ENCODE measurements at regions not wholly inside any gene's neighbourhood (a gene's known extent, or its start where the extent isn't known, plus 50 kb on each side); places are given as distances from the start of the nearest gene placed in this dataset.

- TF ChIP-seq CTCF (IDR thresholded peaks at IDR 0.05) (no peak), POLR2A (IDR thresholded peaks at IDR 0.05) (no peak)
Measured at GRCh38 chr1:61570191-61570590, 154.8 kb downstream of the TM2D1 start.

Measured in body of pancreas (tissue), 4 donors.